Esophagus muscularis mucosa (tissue), 3 donors: ENCODE measurements at regions not wholly inside any gene's neighbourhood (a gene's known extent, or its start where the extent isn't known, plus 50 kb on each side); places are given as distances from the start of the nearest gene placed in this dataset.

Source experiments
- POLR2A ChIP-seq: fragments of 450-650 bp; IDR thresholded peaks from one replicate; pipeline ENCODE4 v1.6.1; 2017; ENCODE audit warnings: antibody characterized with exemption, moderate library complexity, mild to moderate bottlenecking, low read depth
- POLR2AphosphoS5 ChIP-seq, 2 donors: sonication (generic); formaldehyde crosslinking; IDR thresholded peaks; one replicate each; pipeline ENCODE4 v1.6.1; 2017; ENCODE audit warnings: antibody characterized with exemption in 2 of 2
- TF ChIP-seq, protein P1 (sequence below), 3 experiments: fragments of 200-600 bp in 2 of 3; fragments of 450-650 bp in 1 of 3; sonication (generic) in 2 of 3; IDR thresholded peaks; one replicate each; pipeline ENCODE4 v1.5.1; 2017 to 2019; ENCODE audit warnings: antibody characterized with exemption in 3 of 3, mild to moderate bottlenecking in 2 of 3, moderate library complexity in 1 of 3

DNA sequence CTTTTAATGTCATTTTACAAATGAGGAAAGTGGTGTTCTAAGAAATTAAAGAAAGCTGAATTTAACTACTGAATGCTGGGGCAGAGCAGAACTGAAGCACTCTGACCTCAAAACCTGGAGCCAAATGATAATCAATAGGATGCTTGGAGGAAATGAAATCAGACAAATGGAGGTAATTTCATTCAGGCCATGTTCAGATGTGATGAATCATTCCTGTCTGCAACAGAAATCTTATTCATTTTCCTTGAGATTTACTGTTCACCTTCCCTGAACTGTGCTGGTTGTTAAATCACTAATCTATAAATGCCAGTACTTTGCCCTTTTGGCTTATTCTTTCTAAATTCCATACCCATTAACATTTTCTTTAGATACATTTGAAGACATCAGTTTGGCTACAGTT lies 85.6 kb upstream of the SNX7 start:
- TF ChIP-seq POLR2A = no peak
- TF ChIP-seq, protein P1, sequence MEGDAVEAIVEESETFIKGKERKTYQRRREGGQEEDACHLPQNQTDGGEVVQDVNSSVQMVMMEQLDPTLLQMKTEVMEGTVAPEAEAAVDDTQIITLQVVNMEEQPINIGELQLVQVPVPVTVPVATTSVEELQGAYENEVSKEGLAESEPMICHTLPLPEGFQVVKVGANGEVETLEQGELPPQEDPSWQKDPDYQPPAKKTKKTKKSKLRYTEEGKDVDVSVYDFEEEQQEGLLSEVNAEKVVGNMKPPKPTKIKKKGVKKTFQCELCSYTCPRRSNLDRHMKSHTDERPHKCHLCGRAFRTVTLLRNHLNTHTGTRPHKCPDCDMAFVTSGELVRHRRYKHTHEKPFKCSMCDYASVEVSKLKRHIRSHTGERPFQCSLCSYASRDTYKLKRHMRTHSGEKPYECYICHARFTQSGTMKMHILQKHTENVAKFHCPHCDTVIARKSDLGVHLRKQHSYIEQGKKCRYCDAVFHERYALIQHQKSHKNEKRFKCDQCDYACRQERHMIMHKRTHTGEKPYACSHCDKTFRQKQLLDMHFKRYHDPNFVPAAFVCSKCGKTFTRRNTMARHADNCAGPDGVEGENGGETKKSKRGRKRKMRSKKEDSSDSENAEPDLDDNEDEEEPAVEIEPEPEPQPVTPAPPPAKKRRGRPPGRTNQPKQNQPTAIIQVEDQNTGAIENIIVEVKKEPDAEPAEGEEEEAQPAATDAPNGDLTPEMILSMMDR (IDR thresholded peaks at IDR 0.05) = no peak
- TF ChIP-seq POLR2AphosphoS5 (IDR thresholded peaks at IDR 0.05) = no peak
